ENCODE measurements at regions not wholly inside any gene's neighbourhood (a gene's known extent, or its start where the extent isn't known, plus 50 kb on each side); places are given as distances from the start of the nearest gene placed in this dataset.

DNA sequence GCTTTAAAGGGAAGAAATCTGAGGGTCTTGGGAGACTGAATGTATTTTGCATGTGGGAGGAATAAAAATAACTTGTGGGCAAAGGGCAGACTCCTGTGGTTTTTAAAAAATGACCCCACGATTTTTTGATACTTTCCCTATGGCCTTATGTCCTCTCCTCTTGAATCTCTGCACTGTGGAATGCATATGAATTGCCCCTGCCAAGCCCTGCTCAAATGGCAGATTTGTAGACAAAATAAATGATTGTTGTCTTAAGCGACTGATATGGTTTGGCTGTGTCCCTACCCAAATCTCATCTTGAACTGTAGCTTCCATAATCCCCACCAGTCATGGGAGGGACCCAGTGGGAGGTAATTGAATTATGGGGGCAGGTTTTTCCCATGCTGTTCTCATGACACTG, 223.8 kb downstream of the DACT1 start:
- TF ChIP-seq SRF (IDR thresholded peaks at IDR 0.05; ENCODE audit: low read depth) (no peak), RAD21 (IDR thresholded peaks at IDR 0.05; ENCODE audit: low read depth) (no peak), TCF7L2 (IDR thresholded peaks at IDR 0.05; ENCODE audit: borderline replicate concordance, extremely low read depth, insufficient read depth, insufficient read length) (no peak), EGR1 (IDR thresholded peaks at IDR 0.05; ENCODE audit: low read depth) (no peak), POLR2AphosphoS5 (IDR thresholded peaks at IDR 0.05; ENCODE audit: low read depth, low read length) (no peak), ZFX (IDR thresholded peaks at IDR 0.05) (no peak), YY1 (IDR thresholded peaks at IDR 0.05; ENCODE audit: extremely low read depth, insufficient replicate concordance, low read depth, low read length) (no peak), POLR2A (IDR thresholded peaks at IDR 0.05; ENCODE audit: borderline replicate concordance, extremely low read depth, insufficient read depth, insufficient read length) (no peak), FOSL1 (IDR thresholded peaks at IDR 0.05; ENCODE audit: low read depth) (no peak)
- TF ChIP-seq, protein P1, sequence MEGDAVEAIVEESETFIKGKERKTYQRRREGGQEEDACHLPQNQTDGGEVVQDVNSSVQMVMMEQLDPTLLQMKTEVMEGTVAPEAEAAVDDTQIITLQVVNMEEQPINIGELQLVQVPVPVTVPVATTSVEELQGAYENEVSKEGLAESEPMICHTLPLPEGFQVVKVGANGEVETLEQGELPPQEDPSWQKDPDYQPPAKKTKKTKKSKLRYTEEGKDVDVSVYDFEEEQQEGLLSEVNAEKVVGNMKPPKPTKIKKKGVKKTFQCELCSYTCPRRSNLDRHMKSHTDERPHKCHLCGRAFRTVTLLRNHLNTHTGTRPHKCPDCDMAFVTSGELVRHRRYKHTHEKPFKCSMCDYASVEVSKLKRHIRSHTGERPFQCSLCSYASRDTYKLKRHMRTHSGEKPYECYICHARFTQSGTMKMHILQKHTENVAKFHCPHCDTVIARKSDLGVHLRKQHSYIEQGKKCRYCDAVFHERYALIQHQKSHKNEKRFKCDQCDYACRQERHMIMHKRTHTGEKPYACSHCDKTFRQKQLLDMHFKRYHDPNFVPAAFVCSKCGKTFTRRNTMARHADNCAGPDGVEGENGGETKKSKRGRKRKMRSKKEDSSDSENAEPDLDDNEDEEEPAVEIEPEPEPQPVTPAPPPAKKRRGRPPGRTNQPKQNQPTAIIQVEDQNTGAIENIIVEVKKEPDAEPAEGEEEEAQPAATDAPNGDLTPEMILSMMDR (IDR thresholded peaks at IDR 0.05 in 2 of 3, conservative IDR thresholded peaks at IDR 0.05 in 1 of 3; ENCODE audit: borderline replicate concordance in 1 of 3, insufficient read depth in 1 of 3, low read depth in 2 of 3, low read length in 2 of 3): no peak
